Hepatocyte (in vitro differentiated cells): ENCODE measurements at regions not wholly inside any gene's neighbourhood (a gene's known extent, or its start where the extent isn't known, plus 50 kb on each side); places are given as distances from the start of the nearest gene placed in this dataset.

Experiments used
- CTCF ChIP-seq: fragments of 200-600 bp; sonication (generic); IDR thresholded peaks from 2 replicates; pipeline ENCODE4 v1.5.1; 2016; ENCODE audit warnings: antibody characterized with exemption, mild to moderate bottlenecking; ENCODE audit not compliant: poor library complexity
- EZH2 ChIP-seq: fragments of 200-600 bp; sonication (generic); IDR thresholded peaks from 2 replicates; pipeline ENCODE4 v1.6.1; 2016; ENCODE audit warnings: antibody characterized with exemption, mild to moderate bottlenecking, borderline replicate concordance
- EZH2phosphoT487 ChIP-seq: fragments of 200-600 bp; sonication (generic); IDR thresholded peaks from one replicate; pipeline ENCODE4 v1.6.1; 2018; ENCODE audit warnings: antibody characterized with exemption, mild to moderate bottlenecking, low read depth, moderate library complexity; ENCODE audit not compliant: unreplicated experiment, severe bottlenecking

- TF ChIP-seq CTCF = no peak
- no peak for TF ChIP-seq EZH2
- TF ChIP-seq EZH2phosphoT487 = no peak
Measured at GRCh38 chr18:77918730-77919129, 669.1 kb downstream of the GALR1 start.
